NOMO-1 (cell line): ENCODE measurements at regions not wholly inside any gene's neighbourhood (a gene's known extent, or its start where the extent isn't known, plus 50 kb on each side); places are given as distances from the start of the nearest gene placed in this dataset.
"Not testable (repeated sequence)": the region's sequence is repeated elsewhere in the genome, so short reads cannot be mapped to it uniquely, and the experiment has no call there.

ENCODE experiments used
- DNase-seq, 2 experiments: peaks; one replicate each; lab custom pipeline; 2025; ENCODE audit not compliant: unreplicated experiment in 2 of 2; lab: John Stamatoyannopoulos, UW

GRCh38 chr20:39752262-39752876, 790.2 kb downstream of the DHX35 start:
- no peak for DNase-seq

- no peak for DNase-seq
These were observed 789.5 kb downstream of the DHX35 start for GRCh38 chr20:39751557-39752137.

DNA sequence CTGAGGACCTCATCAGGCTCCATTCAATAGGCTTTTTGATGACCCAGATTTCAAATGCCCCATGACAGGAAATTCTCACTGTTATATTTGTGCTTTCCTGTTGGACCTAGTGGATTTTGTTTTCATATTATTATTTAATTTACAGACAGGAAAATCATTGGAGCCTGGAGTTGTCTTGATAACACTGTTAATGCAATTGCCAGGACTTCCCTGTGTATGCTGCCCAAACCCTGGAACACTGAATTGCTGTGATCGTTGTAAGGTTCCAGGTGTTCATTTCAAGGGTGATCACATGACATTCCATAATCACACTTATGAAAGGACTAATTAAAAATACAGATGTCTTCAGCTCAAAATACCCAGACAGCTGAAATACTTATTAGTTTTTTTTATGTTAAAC, 783.2 kb downstream of the DHX35 start:
- no peak for DNase-seq

DNA sequence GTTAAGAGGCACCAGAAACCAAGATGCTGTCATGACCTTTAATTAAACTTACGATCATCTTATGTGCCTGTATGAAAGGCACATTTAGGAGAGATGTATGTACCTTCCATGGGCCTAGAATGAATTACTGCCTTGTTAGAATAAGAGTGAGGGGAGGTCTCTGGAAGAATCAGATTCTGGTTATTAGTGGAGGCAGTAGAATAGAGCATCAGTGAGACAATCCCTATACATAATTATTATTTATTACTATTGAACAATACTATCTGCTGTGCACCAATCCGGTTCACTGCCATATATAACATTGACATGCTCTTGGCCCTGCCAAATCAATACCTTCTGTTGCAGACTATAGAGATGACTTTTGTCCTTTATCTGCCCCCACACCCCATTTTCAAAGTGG, 776.5 kb downstream of the DHX35 start:
- DNase-seq, result no peak

DNA sequence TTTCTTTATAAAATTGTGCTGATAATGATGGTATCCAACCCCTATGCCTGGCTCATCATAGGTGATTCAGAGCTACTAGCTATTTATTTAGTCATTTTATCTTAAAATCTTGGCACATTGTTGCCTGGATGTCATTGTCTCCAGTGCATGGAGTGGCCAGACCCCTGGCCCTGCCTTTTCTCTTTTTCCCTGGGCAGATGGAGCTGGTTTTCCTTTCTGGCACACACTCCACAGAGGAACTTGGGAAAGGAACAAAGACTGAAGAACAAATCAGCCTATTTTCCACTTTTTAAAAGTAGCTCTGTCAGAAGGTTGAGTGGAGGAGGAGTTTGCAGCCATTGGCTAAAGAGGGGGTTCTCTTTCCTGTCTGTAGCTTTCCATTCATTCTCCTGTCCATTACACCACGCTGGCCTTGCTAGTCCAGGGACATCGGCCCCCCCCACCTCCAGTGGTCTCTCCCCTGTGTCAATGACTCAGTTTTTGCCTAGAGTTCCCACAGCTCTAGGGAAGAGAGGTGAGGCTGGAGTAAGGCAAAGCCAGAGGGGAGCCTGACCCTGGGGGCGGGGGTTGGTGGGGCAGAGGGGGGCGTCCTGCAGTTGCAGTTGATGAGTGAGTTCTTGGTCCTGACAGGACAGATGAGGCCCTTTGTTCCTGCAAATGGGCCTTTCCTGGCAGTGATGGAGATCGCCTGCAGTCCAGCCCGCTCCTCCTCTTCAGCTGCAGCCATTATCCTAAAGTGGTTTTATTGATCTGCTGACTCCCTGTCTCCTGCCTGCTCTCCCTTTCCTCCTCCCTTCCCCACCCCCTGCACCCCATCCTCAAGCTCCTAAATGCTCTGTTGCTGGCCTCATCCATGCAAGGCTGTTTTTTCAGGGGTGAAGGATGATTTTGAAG, 774.5 kb downstream of the DHX35 start:
- no peak for DNase-seq

DNA sequence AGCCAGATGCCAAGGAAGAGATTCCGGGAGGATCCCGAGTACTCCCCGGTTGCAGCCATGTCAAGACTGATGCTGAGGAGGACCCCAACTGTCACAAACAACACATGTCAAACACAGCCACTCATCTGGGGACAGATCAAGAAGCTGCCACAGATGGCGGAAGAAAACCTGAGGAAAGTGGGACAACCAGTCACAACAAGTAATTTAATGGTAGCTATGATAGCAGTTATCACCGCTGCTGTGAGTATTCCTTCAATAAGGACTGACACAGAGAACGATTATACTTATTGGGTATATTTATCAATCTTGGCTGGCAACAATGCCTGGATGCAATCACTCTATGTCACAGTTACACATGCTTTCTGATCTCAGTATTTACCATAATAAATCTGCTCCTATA, 763.4 kb downstream of the DHX35 start:
- not testable (repeated sequence) for DNase-seq

DNA sequence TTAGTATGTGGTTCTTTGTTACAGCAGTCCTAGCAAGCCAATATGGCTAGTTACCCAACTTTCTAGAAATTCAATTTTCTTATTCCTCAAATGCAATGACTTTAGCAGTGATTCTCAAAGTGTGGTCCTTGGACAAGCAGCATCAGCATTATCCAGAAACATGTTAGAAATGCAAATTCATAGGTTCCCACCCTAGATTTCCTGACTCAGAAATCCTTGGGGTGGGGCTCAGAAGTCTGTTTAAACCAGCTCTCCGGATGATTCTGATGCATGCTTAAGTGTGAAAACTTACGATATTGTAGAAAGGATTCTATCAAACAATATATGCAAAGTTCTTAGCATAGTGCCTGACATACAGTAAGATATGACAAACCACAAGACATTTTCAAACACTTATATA, 757.1 kb downstream of the DHX35 start:
- no peak for DNase-seq

GRCh38 chr20:39717936-39718335, 755.8 kb downstream of the DHX35 start:
- DNase-seq, result no peak

GRCh38 chr20:39716796-39717341, 754.7 kb downstream of the DHX35 start:
- no peak for DNase-seq

GRCh38 chr20:39713076-39713840, 751.1 kb downstream of the DHX35 start:
- DNase-seq, result no peak

- DNase-seq, result no peak
These were observed 744.1 kb downstream of the DHX35 start for GRCh38 chr20:39706184-39706663.

GRCh38 chr20:39705032-39705431, 742.9 kb downstream of the DHX35 start:
- DNase-seq, result no peak

- not testable (repeated sequence) for DNase-seq
These were observed 741.2 kb downstream of the DHX35 start for GRCh38 chr20:39703357-39703756.

- no peak for DNase-seq
These were observed 740.7 kb downstream of the DHX35 start for GRCh38 chr20:39702701-39703349.

GRCh38 chr20:39700528-39700927, 738.4 kb downstream of the DHX35 start:
- no peak for DNase-seq

DNA sequence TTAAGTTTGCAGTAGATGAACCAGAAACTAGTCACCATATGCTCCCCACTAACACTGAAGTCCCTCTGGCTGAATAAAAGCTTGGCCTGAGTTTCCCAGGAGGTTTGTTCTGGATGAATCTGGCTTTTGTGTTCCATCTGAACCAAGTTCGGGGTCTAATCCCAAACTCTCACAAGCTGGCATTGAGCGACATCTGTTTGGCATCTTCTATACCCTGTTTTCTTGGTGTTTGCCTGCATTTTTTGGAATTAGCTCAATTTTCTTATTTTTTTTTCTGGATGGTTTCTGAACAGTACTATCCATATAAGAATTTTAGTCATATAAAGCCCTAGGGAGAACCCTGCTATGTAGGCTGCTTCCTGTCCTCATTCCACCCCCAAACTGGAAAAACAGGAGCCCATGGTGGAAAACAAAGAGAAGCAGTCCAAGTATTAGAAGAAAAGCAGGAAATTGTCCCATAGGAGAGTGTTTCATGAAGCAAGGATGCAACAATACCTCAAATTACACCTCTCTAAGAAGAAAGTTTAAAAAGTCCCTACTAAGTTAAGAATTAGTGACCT, 737.1 kb downstream of the DHX35 start:
- DNase-seq, result no peak

GRCh38 chr20:39698752-39699151, 736.6 kb downstream of the DHX35 start:
- no peak for DNase-seq

DNA sequence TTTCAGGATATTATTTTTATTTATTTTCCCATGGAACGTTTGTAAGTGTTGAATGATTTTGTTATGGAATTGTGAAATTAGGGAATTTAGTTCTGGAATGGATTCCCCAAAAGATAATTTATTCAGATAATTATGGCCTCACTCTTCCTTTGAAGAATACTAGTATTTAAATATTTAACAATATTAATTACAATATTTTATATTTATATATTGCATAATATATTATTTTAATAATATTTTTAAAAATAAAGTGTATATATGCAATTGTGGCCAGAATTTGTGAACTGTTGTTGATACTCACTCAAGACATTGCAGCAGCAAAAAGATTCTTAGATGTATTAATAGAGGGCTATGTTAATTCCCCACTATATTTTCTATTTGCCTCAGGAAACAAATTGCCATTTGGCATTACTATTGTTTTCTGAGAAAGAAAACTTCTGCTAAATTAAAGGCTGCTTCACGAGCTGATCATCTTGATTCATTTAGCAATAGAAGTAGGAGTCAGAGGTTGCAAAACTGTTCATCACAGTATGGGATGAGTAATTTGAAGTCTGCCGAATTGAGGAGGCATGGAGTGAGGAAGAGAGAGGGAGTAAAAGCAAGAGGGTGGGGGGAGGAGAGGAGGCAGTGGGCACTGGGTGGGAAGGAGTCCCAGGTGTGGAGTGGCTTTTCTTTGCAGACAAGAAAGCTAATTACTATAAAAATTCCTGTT, 729.2 kb downstream of the DHX35 start:
- DNase-seq, result no peak

GRCh38 chr20:39676857-39677391, 714.8 kb downstream of the DHX35 start:
- no peak for DNase-seq
